ENCODE measurements at regions not wholly inside any gene's neighbourhood (a gene's known extent, or its start where the extent isn't known, plus 50 kb on each side); places are given as distances from the start of the nearest gene placed in this dataset.

GRCh38 chr20:6173481-6173880 lies 50.7 kb upstream of the FERMT1 start:
- Histone ChIP-seq H3K4me1 (ENCODE audit: insufficient read depth, low read length) (no peaks in the 10 kb centered on the region), H3K36me3 (replicated peaks in 1 of 2; ENCODE audit: control insufficient read depth in 1 of 2, insufficient read depth in 2 of 2, low read length in 2 of 2) (no peaks in the 10 kb centered on the region), H2AFZ (ENCODE audit: low read length) (no peak overlapping the region), H4K20me1 (ENCODE audit: insufficient read depth, low read length) (no peaks in the 10 kb centered on the region), H3K9me3 (ENCODE audit: low read length) (no peaks in the 10 kb centered on the region), H3K4me3 (replicated peaks in 1 of 3; ENCODE audit: insufficient read depth in 1 of 3, low read depth in 2 of 3, low read length in 3 of 3) (no peak overlapping the region), H3K4me2 (ENCODE audit: low read depth, low read length) (no peak overlapping the region), H3K27me3 (ENCODE audit: control insufficient read depth in 1 of 2, insufficient read depth in 2 of 2, low read length in 2 of 2) (no peaks in the 10 kb centered on the region), H3K79me2 (ENCODE audit: insufficient read depth, low read length) (no peaks in the 10 kb centered on the region), H3K9ac (ENCODE audit: insufficient read depth, low read depth, low read length) (no peak overlapping the region), H3K27ac (ENCODE audit: extremely low read length, insufficient read depth, low read length) (no peak overlapping the region)
- in situ Hi-C loops (cut with HindIII; ENCODE audit: extremely low pct_ligation_motif_present, low pct_unique_long_range_greater_than_20kb) = no loop called here
- 4% methylated on average over 2 of the region's 2 CpGs for WGBS (ENCODE audit: low lambda C conversion rate)
- no peak for TF ChIP-seq SMC3 (IDR thresholded peaks at IDR 0.05; ENCODE audit: low read length)
- TF ChIP-seq GFI1 (CRISPR knock-in tag; IDR thresholded peaks at IDR 0.05; ENCODE audit: borderline replicate concordance) = no peak
- TF ChIP-seq ZNF138 (CRISPR knock-in tag; IDR thresholded peaks at IDR 0.05; ENCODE audit: low read depth) = no peak
- no peak for TF ChIP-seq AHR (CRISPR knock-in tag; IDR thresholded peaks at IDR 0.05)
- no peak for TF ChIP-seq BATF2 (CRISPR knock-in tag; IDR thresholded peaks at IDR 0.05)
- TF ChIP-seq ZNF281 (CRISPR knock-in tag; IDR thresholded peaks at IDR 0.05; ENCODE audit: borderline replicate concordance) = no peak
- no peak for TF ChIP-seq MED1 (CRISPR knock-in tag; IDR thresholded peaks at IDR 0.05)
- TF ChIP-seq ZNF362 (CRISPR knock-in tag; IDR thresholded peaks at IDR 0.05; ENCODE audit: borderline replicate concordance) = no peak
- TF ChIP-seq SOX5 (CRISPR knock-in tag; IDR thresholded peaks at IDR 0.05; ENCODE audit: borderline replicate concordance) = no peak
- DNase-seq (ENCODE audit: low spot score) (no peak), FAIRE-seq (no peak), ATAC-seq (no peak)
- ChIA-PET CTCF (ENCODE audit: low intra/inter-chr PET ratio, low total read pairs) (no interaction called here), POLR2A (interaction anchor here (0.5 kb wide), 1 partner anchor 9 kb away, joined by 3 read pairs; no protein-coding TSS in a partner anchor)
- BruUV-seq (replicated peaks) = no TSS peak
- intact Hi-C loops (cut with micrococcal nuclease; ENCODE audit: unreplicated experiment) = no loop called here

Small RNA genes in the stretch of these regions (small RNA-seq; reads per million reads assigned to genes)
- 0 reads per million in 3 experiments for gene AL109618.2 (ENCODE audit: insufficient read depth in 2 of 3, insufficient read length in 3 of 3, low read depth in 2 of 3, low replicate concordance in 1 of 3)
